ENCODE measurements at regions not wholly inside any gene's neighbourhood (a gene's known extent, or its start where the extent isn't known, plus 50 kb on each side); places are given as distances from the start of the nearest gene placed in this dataset.

DNA sequence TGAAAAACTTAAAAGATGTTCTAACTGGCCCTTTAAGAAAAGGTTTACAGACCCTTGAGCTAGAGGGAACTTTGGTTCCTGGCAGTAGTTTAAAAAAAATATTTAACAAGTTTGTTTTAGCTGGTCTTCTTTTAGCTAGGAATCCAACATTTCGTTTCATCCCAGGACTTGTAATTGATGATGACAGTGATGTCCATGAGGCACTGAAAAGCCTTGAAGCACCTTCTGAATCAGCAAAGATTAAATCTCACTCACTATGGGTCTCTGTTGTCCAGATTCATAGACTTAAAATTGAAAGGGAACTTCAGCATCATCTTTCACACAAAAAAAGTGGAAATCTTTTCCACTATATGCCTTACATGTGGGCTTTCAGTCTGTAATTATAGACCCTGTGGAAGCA is 102.9 kb upstream of the ETAA1 start:
- Histone ChIP-seq H3K18ac (ENCODE audit: low read depth in 1 of 2, low read length in 2 of 2) (no peak overlapping the region), H2BK15ac (ENCODE audit: low read depth, poor library complexity, severe bottlenecking) (no peak overlapping the region), H2BK12ac (ENCODE audit: low read length in 2 of 2) (no peak overlapping the region), H4K91ac (ENCODE audit: low read length) (no peak overlapping the region), H2BK120ac (ENCODE audit: low read depth, low read length) (no peak overlapping the region), H3K36me3 (ENCODE audit: control insufficient read depth in 1 of 2, insufficient read depth in 2 of 2, low read depth in 1 of 2, low read length in 2 of 2) (no peaks in the 10 kb centered on the region), H4K8ac (ENCODE audit: low read length) (no peak overlapping the region), H3K14ac (ENCODE audit: low read length in 2 of 2) (no peak overlapping the region), H2AK5ac (ENCODE audit: low read length, severe bottlenecking) (no peak overlapping the region), H3K4me1 (ENCODE audit: control insufficient read depth, insufficient read depth, low read depth, low read length) (no peaks in the 10 kb centered on the region), H3K4ac (ENCODE audit: low read depth in 1 of 2, low read length in 2 of 2) (no peak overlapping the region), H2BK5ac (ENCODE audit: low read depth, low read length, poor library complexity, severe bottlenecking) (no peak overlapping the region), H2AFZ (ENCODE audit: low read depth, low read length) (no peak overlapping the region), H3K27me3 (ENCODE audit: control insufficient read depth in 1 of 2, insufficient read depth in 1 of 2, low read length in 2 of 2) (no peaks in the 10 kb centered on the region), H3K79me1 (replicated peaks; ENCODE audit: low read length, poor library complexity, severe bottlenecking) (no peaks in the 10 kb centered on the region), H3K27ac (ENCODE audit: low read length, poor library complexity, severe bottlenecking) (no peak overlapping the region), H3K9ac (ENCODE audit: low read length) (no peak overlapping the region), H3K4me2 (ENCODE audit: low read length, poor library complexity, severe bottlenecking) (no peak overlapping the region), H3K9me3 (ENCODE audit: control insufficient read depth, low read length) (no peaks in the 10 kb centered on the region), H3K4me3 (ENCODE audit: insufficient read depth in 1 of 2, low read depth in 1 of 2, low read length in 2 of 2) (no peak overlapping the region), H3K23ac (ENCODE audit: low read length in 2 of 2) (no peak overlapping the region)
- DNase-seq = no peak
- 50% methylated on average over 1 of the region's 1 CpG for WGBS

DNA sequence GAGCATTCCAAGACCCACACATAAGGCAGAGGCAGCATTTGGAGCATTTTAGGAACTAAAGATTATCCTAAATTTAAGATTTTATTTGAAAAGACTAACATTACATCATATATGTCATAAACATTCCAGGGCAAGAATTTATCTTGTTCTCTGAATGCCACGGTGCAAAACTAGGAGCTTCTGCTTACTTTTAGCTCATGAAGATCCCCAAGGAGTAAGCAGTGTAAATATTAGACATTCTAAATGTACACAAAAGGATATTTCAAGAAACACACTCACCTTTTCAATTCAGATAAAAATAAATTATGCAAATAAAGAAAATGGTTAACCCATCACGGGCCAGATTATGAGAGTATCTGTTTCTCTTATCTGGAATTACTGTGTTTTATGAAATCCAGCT is 101.7 kb upstream of the ETAA1 start:
- Histone ChIP-seq H3K4me3 (ENCODE audit: insufficient read depth in 1 of 2, low read depth in 1 of 2, low read length in 2 of 2) (no peak overlapping the region), H3K36me3 (ENCODE audit: control insufficient read depth in 1 of 2, insufficient read depth in 2 of 2, low read depth in 1 of 2, low read length in 2 of 2) (no peaks in the 10 kb centered on the region), H2BK120ac (ENCODE audit: low read depth, low read length) (no peak overlapping the region), H4K91ac (ENCODE audit: low read length) (no peak overlapping the region), H2BK12ac (ENCODE audit: low read length in 2 of 2) (no peak overlapping the region), H2BK15ac (ENCODE audit: low read depth, poor library complexity, severe bottlenecking) (no peak overlapping the region), H3K27me3 (ENCODE audit: control insufficient read depth in 1 of 2, insufficient read depth in 1 of 2, low read length in 2 of 2) (no peaks in the 10 kb centered on the region), H3K23ac (ENCODE audit: low read length in 2 of 2) (no peak overlapping the region), H2AK5ac (ENCODE audit: low read length, severe bottlenecking) (no peak overlapping the region), H3K4me2 (ENCODE audit: low read length, poor library complexity, severe bottlenecking) (no peak overlapping the region), H3K18ac (ENCODE audit: low read depth in 1 of 2, low read length in 2 of 2) (no peak overlapping the region), H3K4me1 (ENCODE audit: control insufficient read depth, insufficient read depth, low read depth, low read length) (no peaks in the 10 kb centered on the region), H3K79me1 (replicated peaks; ENCODE audit: low read length, poor library complexity, severe bottlenecking) (no peaks in the 10 kb centered on the region), H3K9me3 (ENCODE audit: control insufficient read depth, low read length) (no peaks in the 10 kb centered on the region), H3K4ac (ENCODE audit: low read depth in 1 of 2, low read length in 2 of 2) (no peak overlapping the region), H4K8ac (ENCODE audit: low read length) (no peak overlapping the region), H2AFZ (ENCODE audit: low read depth, low read length) (no peak overlapping the region), H3K9ac (ENCODE audit: low read length) (no peak overlapping the region), H3K27ac (ENCODE audit: low read length, poor library complexity, severe bottlenecking) (no peak overlapping the region), H2BK5ac (ENCODE audit: low read depth, low read length, poor library complexity, severe bottlenecking) (no peak overlapping the region), H3K14ac (ENCODE audit: low read length in 2 of 2) (no peak overlapping the region)
- 100% methylated on average over 1 of the region's 2 CpGs for WGBS
- no peak for DNase-seq

DNA sequence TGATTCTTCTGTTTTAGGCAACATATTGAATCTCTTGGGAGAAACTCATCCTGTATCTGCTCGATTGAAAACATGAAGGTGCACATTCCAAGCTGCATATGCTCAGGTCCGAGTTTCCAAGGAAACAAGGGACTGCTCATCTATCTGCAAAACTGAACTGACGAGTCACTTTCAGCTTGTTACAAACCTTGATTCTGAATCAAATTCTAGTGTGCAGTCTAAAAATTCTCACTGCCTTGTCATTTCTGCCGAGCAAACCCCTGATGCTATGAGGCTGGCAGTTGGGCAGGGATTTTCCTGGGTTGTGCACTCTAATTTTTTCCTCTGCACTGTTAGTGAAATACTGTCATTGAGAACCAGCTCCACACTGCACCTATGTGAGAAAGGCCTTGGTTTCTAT is 101.3 kb upstream of the ETAA1 start:
- DNase-seq = peak; percentile 20
- no peaks in the 10 kb centered on the region for H3K36me3 ChIP-seq (ENCODE audit: control insufficient read depth in 1 of 2, insufficient read depth in 2 of 2, low read depth in 1 of 2, low read length in 2 of 2)
- no peak overlapping the region for H3K9ac ChIP-seq (ENCODE audit: low read length)
- no peaks in the 10 kb centered on the region for H3K79me1 ChIP-seq (replicated peaks; ENCODE audit: low read length, poor library complexity, severe bottlenecking)
- H3K14ac ChIP-seq (ENCODE audit: low read length in 2 of 2) = peak overlapping the region in 1 of 2 experiments; percentile 55
- H4K91ac ChIP-seq (ENCODE audit: low read length) = no peak overlapping the region
- H2BK15ac ChIP-seq (ENCODE audit: low read depth, poor library complexity, severe bottlenecking) = no peak overlapping the region
- no peaks in the 10 kb centered on the region for H3K4me1 ChIP-seq (ENCODE audit: control insufficient read depth, insufficient read depth, low read depth, low read length)
- peak overlapping the region; percentile 10 to 48 for H3K18ac ChIP-seq (ENCODE audit: low read depth in 1 of 2, low read length in 2 of 2)
- H2BK12ac ChIP-seq (ENCODE audit: low read length in 2 of 2) = peak overlapping the region in 1 of 2 experiments; percentile 83
- H3K4ac ChIP-seq (ENCODE audit: low read depth in 1 of 2, low read length in 2 of 2) = no peak overlapping the region
- H3K9me3 ChIP-seq (ENCODE audit: control insufficient read depth, low read length) = no peaks in the 10 kb centered on the region
- no peak overlapping the region for H3K27ac ChIP-seq (ENCODE audit: low read length, poor library complexity, severe bottlenecking)
- H3K23ac ChIP-seq (ENCODE audit: low read length in 2 of 2) = peak overlapping the region in 1 of 2 experiments; percentile 72
- no peak overlapping the region for H2AK5ac ChIP-seq (ENCODE audit: low read length, severe bottlenecking)
- H3K4me2 ChIP-seq (ENCODE audit: low read length, poor library complexity, severe bottlenecking) = no peak overlapping the region
- H4K8ac ChIP-seq (ENCODE audit: low read length) = no peak overlapping the region
- no peak overlapping the region for H3K4me3 ChIP-seq (ENCODE audit: insufficient read depth in 1 of 2, low read depth in 1 of 2, low read length in 2 of 2)
- no peak overlapping the region for H2AFZ ChIP-seq (ENCODE audit: low read depth, low read length)
- H3K27me3 ChIP-seq (ENCODE audit: control insufficient read depth in 1 of 2, insufficient read depth in 1 of 2, low read length in 2 of 2) = no peaks in the 10 kb centered on the region
- no peak overlapping the region for H2BK120ac ChIP-seq (ENCODE audit: low read depth, low read length)
- WGBS = 70% methylated on average over 4 of the region's 4 CpGs
- H2BK5ac ChIP-seq (ENCODE audit: low read depth, low read length, poor library complexity, severe bottlenecking) = no peak overlapping the region

DNA sequence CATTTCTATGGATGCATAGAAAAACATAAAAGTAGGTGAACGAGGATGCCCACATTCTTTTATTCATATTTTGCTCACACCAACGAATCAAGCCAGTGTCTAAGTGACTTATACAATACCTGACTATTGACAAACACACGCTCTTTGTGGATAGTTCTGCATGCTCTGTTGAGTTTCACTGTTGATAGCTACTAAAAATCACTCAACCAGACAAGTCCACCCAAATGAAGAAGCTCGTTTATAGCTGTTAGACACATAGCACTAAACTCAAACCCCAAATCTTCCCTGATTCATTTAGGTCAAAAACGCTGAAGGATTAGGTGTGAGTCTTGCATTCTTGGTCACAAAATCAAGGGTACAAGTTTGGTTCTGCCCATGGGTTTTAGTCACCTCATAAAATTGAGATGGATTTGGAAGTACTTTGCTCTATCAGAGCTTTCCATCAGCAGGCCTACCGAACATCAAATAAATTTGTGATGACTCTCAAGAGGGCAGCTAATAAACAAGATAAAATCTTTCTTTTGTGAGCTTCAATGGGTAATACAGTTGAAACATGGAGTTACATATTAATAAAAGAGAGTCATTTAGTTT is 92.7 kb upstream of the ETAA1 start:
- no peak overlapping the region for H2BK5ac ChIP-seq (ENCODE audit: low read depth, low read length, poor library complexity, severe bottlenecking)
- no peak overlapping the region for H2BK15ac ChIP-seq (ENCODE audit: low read depth, poor library complexity, severe bottlenecking)
- no peak for DNase-seq
- no peaks in the 10 kb centered on the region for H3K36me3 ChIP-seq (ENCODE audit: control insufficient read depth in 1 of 2, insufficient read depth in 2 of 2, low read depth in 1 of 2, low read length in 2 of 2)
- no peak overlapping the region for H2AK5ac ChIP-seq (ENCODE audit: low read length, severe bottlenecking)
- H3K18ac ChIP-seq (ENCODE audit: low read depth in 1 of 2, low read length in 2 of 2) = no peak overlapping the region
- H3K14ac ChIP-seq (ENCODE audit: low read length in 2 of 2) = no peak overlapping the region
- no peaks in the 10 kb centered on the region for H3K27me3 ChIP-seq (ENCODE audit: control insufficient read depth in 1 of 2, insufficient read depth in 1 of 2, low read length in 2 of 2)
- no peak overlapping the region for H3K4me2 ChIP-seq (ENCODE audit: low read length, poor library complexity, severe bottlenecking)
- H2AFZ ChIP-seq (ENCODE audit: low read depth, low read length) = no peak overlapping the region
- H3K4me3 ChIP-seq (ENCODE audit: insufficient read depth in 1 of 2, low read depth in 1 of 2, low read length in 2 of 2) = no peak overlapping the region
- no peak overlapping the region for H3K27ac ChIP-seq (ENCODE audit: low read length, poor library complexity, severe bottlenecking)
- no peak overlapping the region for H4K91ac ChIP-seq (ENCODE audit: low read length)
- H4K8ac ChIP-seq (ENCODE audit: low read length) = no peak overlapping the region
- WGBS = 87% methylated on average over 3 of the region's 6 CpGs
- no peak overlapping the region for H2BK120ac ChIP-seq (ENCODE audit: low read depth, low read length)
- no peak overlapping the region for H3K4ac ChIP-seq (ENCODE audit: low read depth in 1 of 2, low read length in 2 of 2)
- no peaks in the 10 kb centered on the region for H3K9me3 ChIP-seq (ENCODE audit: control insufficient read depth, low read length)
- no peak overlapping the region for H3K9ac ChIP-seq (ENCODE audit: low read length)
- H2BK12ac ChIP-seq (ENCODE audit: low read length in 2 of 2) = no peak overlapping the region
- no peaks in the 10 kb centered on the region for H3K79me1 ChIP-seq (replicated peaks; ENCODE audit: low read length, poor library complexity, severe bottlenecking)
- no peak overlapping the region for H3K23ac ChIP-seq (ENCODE audit: low read length in 2 of 2)
- no peaks in the 10 kb centered on the region for H3K4me1 ChIP-seq (ENCODE audit: control insufficient read depth, insufficient read depth, low read depth, low read length)

All from mesenchymal stem cell (in vitro differentiated cells and primary cell).